ENCODE measurements at regions not wholly inside any gene's neighbourhood (a gene's known extent, or its start where the extent isn't known, plus 50 kb on each side); places are given as distances from the start of the nearest gene placed in this dataset.

DNA sequence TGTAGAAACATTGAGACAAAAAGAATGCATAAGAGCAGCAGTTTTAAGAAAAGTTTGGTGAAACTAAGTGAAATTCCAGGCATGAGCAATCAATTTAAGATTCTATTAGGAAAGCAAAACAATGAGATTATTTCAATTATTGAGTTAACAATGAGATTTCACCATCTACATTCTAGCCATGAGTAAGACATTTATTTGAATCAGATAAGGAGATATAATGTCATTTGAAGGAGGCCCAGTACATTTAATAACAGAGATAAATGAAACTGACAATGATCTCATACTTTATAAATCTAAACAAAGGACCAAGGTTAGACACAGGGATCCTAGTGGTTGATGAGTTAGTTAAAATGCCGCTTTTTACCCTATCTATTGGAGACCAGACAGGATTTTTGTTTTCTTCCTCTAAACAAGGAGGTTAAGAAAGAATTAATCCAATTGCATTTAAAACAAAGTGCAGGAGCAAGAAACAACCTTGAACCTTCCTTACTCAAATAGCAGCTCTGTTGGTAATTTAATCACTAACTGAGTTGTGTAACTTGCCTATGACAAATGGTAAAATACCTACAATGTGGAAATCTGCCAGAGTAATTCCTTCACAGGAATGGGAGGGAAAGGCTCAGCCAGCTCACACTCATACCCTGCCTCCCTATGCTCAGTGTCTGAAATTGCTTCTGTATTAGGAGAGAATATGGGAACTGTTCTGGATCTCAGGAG, 103.5 kb upstream of the NR3C1 start:
- TF ChIP-seq, protein P1, sequence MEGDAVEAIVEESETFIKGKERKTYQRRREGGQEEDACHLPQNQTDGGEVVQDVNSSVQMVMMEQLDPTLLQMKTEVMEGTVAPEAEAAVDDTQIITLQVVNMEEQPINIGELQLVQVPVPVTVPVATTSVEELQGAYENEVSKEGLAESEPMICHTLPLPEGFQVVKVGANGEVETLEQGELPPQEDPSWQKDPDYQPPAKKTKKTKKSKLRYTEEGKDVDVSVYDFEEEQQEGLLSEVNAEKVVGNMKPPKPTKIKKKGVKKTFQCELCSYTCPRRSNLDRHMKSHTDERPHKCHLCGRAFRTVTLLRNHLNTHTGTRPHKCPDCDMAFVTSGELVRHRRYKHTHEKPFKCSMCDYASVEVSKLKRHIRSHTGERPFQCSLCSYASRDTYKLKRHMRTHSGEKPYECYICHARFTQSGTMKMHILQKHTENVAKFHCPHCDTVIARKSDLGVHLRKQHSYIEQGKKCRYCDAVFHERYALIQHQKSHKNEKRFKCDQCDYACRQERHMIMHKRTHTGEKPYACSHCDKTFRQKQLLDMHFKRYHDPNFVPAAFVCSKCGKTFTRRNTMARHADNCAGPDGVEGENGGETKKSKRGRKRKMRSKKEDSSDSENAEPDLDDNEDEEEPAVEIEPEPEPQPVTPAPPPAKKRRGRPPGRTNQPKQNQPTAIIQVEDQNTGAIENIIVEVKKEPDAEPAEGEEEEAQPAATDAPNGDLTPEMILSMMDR (IDR thresholded peaks at IDR 0.05), result peak in 4 of 7 experiments; percentile 24 to 36 (median 32)
- peak in 1 of 3 donors; percentile 46 for TF ChIP-seq POLR2A (IDR thresholded peaks at IDR 0.05)

Data from body of pancreas (tissue), 4 donors.